Esophagus squamous epithelium (tissue), 4 donors: ENCODE measurements at regions not wholly inside any gene's neighbourhood (a gene's known extent, or its start where the extent isn't known, plus 50 kb on each side); places are given as distances from the start of the nearest gene placed in this dataset.

Source experiments
- CTCF ChIP-seq, 6 experiments: fragments of 450-650 bp in 4 of 6; fragments of 200-600 bp in 2 of 6; sonication (generic) in 2 of 6; IDR thresholded peaks; one replicate each; pipeline ENCODE4 v1.5.1; 2016 to 2019; ENCODE audit warnings: antibody characterized with exemption in 6 of 6, mild to moderate bottlenecking in 4 of 6, moderate library complexity in 4 of 6
- POLR2A ChIP-seq, 4 donors: fragments of 450-650 bp; IDR thresholded peaks; one replicate each; pipeline ENCODE4 v1.6.1; 2017; ENCODE audit warnings: antibody characterized with exemption in 4 of 4, mild to moderate bottlenecking in 4 of 4, moderate library complexity in 3 of 4

DNA sequence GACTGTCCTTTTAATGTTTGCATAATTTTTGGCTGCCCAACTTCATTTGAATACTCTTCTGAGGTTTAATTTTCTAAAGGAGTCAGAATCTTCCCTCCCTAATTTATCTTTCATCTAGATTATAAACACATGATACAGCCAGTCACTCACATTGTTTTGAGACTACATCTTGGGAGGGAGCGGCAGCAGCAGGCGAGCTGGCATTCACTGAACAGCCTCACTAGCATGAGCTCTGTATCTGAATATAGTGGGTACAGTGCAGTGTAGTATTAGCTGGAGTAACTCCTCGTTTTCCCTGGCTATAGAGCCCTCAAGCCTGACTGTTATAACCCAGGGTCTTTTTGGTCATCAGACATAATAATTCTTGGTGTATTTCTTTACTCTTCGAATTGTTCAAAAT, 969.2 kb upstream of the COX7C start:
- TF ChIP-seq CTCF (IDR thresholded peaks at IDR 0.05), result no peak
- TF ChIP-seq POLR2A (IDR thresholded peaks at IDR 0.05), result no peak
